GM12891 (cell line): ENCODE measurements at regions not wholly inside any gene's neighbourhood (a gene's known extent, or its start where the extent isn't known, plus 50 kb on each side); places are given as distances from the start of the nearest gene placed in this dataset.

Source experiments
- POLR2A ChIP-seq: IDR thresholded peaks from 2 replicates; pipeline ENCODE4 v1.6.1; 2011; ENCODE audit warnings: low read depth, low read length, control low read depth
- POLR2AphosphoS5 ChIP-seq: IDR thresholded peaks from 2 replicates; pipeline ENCODE4 v1.6.1; 2011; ENCODE audit warnings: low read depth, low read length, control low read depth
- TAF1 ChIP-seq: IDR thresholded peaks from 2 replicates; pipeline ENCODE4 v1.6.1; 2011; ENCODE audit warnings: low read depth, low read length, control low read depth

GRCh38 chr5:81904861-81905260, 67.0 kb upstream of the ATG10 start:
- TF ChIP-seq POLR2A, result no peak
- TF ChIP-seq POLR2AphosphoS5, result no peak
- TF ChIP-seq TAF1, result no peak
